ENCODE measurements at regions not wholly inside any gene's neighbourhood (a gene's known extent, or its start where the extent isn't known, plus 50 kb on each side); places are given as distances from the start of the nearest gene placed in this dataset.

DNA sequence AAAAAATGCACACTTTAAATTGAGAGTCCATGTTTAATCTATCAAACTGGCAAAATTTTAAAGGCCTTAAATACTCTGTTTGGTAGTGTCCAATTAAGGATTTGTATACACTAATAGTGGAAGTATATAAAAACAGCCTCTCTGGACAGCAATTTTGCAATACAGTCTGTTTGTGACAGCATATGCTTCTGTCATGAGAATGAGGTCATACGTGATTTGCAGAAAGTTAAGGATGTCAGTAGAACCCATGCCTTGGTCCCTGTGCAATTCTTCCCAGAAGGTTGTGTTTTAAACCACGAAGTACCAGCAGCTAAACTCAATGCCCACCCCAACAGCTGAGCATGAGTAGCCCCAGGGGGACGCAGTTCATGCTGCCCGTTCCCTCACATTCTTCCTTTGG lies 78.4 kb downstream of the AIPL1 start:
- H3K36me3 ChIP-seq (ENCODE audit: low read depth, missing control alignments) = no peaks in the 10 kb centered on the region
- intact Hi-C loops (cut with DNase I; ENCODE audit: low total_unique reads) = no loop called here
- 72 to 82% methylated on average over 4 of the region's 4 CpGs for WGBS, 2 donors
- no peak overlapping the region for H3K27ac ChIP-seq
- no peak for TF ChIP-seq POLR2A (IDR thresholded peaks at IDR 0.05)
- TF ChIP-seq, protein P1, sequence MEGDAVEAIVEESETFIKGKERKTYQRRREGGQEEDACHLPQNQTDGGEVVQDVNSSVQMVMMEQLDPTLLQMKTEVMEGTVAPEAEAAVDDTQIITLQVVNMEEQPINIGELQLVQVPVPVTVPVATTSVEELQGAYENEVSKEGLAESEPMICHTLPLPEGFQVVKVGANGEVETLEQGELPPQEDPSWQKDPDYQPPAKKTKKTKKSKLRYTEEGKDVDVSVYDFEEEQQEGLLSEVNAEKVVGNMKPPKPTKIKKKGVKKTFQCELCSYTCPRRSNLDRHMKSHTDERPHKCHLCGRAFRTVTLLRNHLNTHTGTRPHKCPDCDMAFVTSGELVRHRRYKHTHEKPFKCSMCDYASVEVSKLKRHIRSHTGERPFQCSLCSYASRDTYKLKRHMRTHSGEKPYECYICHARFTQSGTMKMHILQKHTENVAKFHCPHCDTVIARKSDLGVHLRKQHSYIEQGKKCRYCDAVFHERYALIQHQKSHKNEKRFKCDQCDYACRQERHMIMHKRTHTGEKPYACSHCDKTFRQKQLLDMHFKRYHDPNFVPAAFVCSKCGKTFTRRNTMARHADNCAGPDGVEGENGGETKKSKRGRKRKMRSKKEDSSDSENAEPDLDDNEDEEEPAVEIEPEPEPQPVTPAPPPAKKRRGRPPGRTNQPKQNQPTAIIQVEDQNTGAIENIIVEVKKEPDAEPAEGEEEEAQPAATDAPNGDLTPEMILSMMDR (IDR thresholded peaks at IDR 0.05) = no peak
- no peaks in the 10 kb centered on the region for H3K27me3 ChIP-seq
- H3K9me3 ChIP-seq = no peaks in the 10 kb centered on the region
- no peaks in the 10 kb centered on the region for H3K4me1 ChIP-seq
- no peak overlapping the region for H3K4me3 ChIP-seq
- no peak for DNase-seq

DNA sequence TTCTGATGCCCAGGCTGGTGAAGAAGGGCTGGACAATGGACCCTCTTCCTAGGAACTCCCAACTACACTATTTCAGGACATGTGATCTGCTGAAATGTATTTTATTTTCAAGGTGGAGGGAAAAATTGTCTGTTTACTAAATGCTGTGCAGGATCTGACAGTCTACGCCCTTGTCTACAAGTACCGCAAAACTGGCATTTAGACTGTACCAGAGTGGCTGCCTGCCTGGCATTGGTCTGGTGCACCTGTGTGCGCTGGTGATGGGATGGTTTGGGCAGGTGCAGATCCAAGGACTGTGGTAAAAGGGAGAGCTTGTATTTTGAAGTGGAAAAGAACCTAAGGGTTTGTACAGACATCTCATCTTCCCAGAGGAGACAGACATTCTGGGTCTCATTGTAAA lies 79.7 kb downstream of the AIPL1 start:
- no peak overlapping the region for H3K4me3 ChIP-seq
- no peak for TF ChIP-seq POLR2A (IDR thresholded peaks at IDR 0.05)
- TF ChIP-seq, protein P1 (IDR thresholded peaks at IDR 0.05) = no peak
- no peaks in the 10 kb centered on the region for H3K36me3 ChIP-seq (ENCODE audit: low read depth, missing control alignments)
- H3K27me3 ChIP-seq = no peaks in the 10 kb centered on the region
- intact Hi-C loops (cut with DNase I; ENCODE audit: low total_unique reads) = no loop called here
- no peak overlapping the region for H3K27ac ChIP-seq
- H3K4me1 ChIP-seq = no peaks in the 10 kb centered on the region
- no peaks in the 10 kb centered on the region for H3K9me3 ChIP-seq
- DNase-seq = no peak
- 71 to 91% methylated on average over 3 of the region's 3 CpGs for WGBS, 2 donors

DNA sequence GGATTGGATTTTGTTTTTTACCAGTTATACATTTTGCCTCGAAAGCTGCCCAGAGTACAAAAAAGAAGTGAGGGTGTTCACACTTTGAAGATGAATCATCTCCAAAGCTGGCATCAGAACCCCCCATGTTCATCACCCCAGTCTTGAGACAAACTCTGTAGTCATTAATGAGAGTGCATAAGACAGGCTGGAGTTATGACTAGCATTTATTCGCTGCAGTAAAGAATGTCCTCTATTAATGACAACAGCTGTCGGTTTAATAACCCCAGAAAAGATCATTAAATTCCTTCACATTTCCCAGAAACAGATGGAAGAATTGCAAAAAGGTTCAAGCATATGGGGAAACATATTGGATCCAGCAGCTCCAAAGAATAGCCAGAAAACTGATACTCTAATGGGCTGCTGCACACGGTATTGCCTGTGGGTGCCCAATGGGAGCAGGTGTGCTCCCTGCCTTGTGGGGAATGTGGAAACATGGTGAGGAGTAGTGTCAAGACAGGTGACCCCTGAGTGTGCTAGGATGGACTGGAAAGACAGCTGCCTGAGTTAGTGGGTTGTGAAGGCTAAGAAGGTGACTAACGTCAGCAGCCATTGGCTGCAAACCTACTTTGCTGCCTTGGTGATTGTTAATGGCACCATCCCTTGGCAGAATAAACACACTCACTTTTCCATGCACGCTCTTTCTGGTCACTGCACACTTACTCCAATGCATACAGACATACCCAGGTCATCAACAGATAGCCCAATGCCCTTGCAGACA lies 81.9 kb downstream of the AIPL1 start:
- intact Hi-C loops (cut with DNase I; ENCODE audit: low total_unique reads) = no loop called here
- H3K4me3 ChIP-seq = no peak overlapping the region
- TF ChIP-seq, protein P1 (IDR thresholded peaks at IDR 0.05) = no peak
- no peak for TF ChIP-seq POLR2A (IDR thresholded peaks at IDR 0.05)
- H3K4me1 ChIP-seq = no peaks in the 10 kb centered on the region
- no peak overlapping the region for H3K27ac ChIP-seq
- H3K9me3 ChIP-seq = no peaks in the 10 kb centered on the region
- WGBS, 2 donors = 72 to 75% methylated on average over 6 of the region's 6 CpGs
- no peaks in the 10 kb centered on the region for H3K27me3 ChIP-seq
- no peaks in the 10 kb centered on the region for H3K36me3 ChIP-seq (ENCODE audit: low read depth, missing control alignments)
- DNase-seq = no peak

- TF ChIP-seq, protein P1 (IDR thresholded peaks at IDR 0.05) = no peak
- TF ChIP-seq POLR2A (IDR thresholded peaks at IDR 0.05) = no peak
- Histone ChIP-seq H3K4me3 (no peak overlapping the region), H3K36me3 (ENCODE audit: low read depth, missing control alignments) (no peaks in the 10 kb centered on the region), H3K4me1 (no peaks in the 10 kb centered on the region), H3K27ac (no peak overlapping the region), H3K9me3 (no peaks in the 10 kb centered on the region), H3K27me3 (no peaks in the 10 kb centered on the region)
- intact Hi-C loops (cut with DNase I; ENCODE audit: low total_unique reads) = no loop called here
- no peak for DNase-seq
- 89 to 93% methylated on average over 3 of the region's 3 CpGs for WGBS, 2 donors
Observed at GRCh38 chr17:6352016-6352415, 82.9 kb downstream of the AIPL1 start.

DNA sequence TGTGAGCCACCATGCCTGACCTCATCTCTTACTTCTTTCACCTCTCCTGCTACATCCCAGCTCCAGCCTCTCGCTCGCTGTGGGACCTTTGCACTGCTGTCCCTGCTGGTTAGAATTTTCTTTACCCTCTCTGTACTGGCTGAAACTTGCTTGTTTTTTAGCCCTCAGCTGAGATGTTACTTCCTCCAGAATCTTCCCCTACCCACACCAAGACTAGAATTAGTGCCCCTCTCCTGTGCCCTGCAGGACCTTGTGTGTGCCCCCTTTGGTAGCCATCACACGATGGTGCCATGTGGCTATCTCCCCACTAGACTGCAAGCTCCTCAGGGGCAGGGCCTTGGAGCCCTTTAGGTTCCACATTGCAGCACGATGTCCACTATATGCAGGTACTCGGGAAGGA lies 84.1 kb downstream of the AIPL1 start:
- TF ChIP-seq POLR2A (IDR thresholded peaks at IDR 0.05) = no peak
- TF ChIP-seq, protein P1 (IDR thresholded peaks at IDR 0.05) = no peak
- Histone ChIP-seq H3K36me3 (ENCODE audit: low read depth, missing control alignments) (no peaks in the 10 kb centered on the region), H3K27me3 (no peaks in the 10 kb centered on the region), H3K9me3 (no peaks in the 10 kb centered on the region), H3K4me3 (no peak overlapping the region), H3K4me1 (no peaks in the 10 kb centered on the region), H3K27ac (no peak overlapping the region)
- intact Hi-C loops (cut with DNase I; ENCODE audit: low total_unique reads) = no loop called here
- WGBS, 2 donors = 87 to 91% methylated on average over 5 of the region's 5 CpGs
- no peak for DNase-seq

All from testis (tissue), 2 donors.